Endothelial cell of umbilical vein (primary cell): ENCODE measurements at regions not wholly inside any gene's neighbourhood (a gene's known extent, or its start where the extent isn't known, plus 50 kb on each side); places are given as distances from the start of the nearest gene placed in this dataset.

Experiments
- EZH2 ChIP-seq: IDR thresholded peaks from 2 replicates; pipeline ENCODE4 v1.6.1; 2012; ENCODE audit warnings: borderline replicate concordance, low read depth, mild to moderate bottlenecking, moderate library complexity, low read length, inconsistent platforms; ENCODE audit not compliant: severe bottlenecking
- FOS ChIP-seq: IDR thresholded peaks from 2 replicates; pipeline ENCODE4 v1.6.1; 2011; ENCODE audit warnings: mild to moderate bottlenecking, low read length, moderate library complexity, borderline replicate concordance; ENCODE audit not compliant: insufficient read depth
- GATA2 ChIP-seq: IDR thresholded peaks from 2 replicates; pipeline ENCODE4 v1.7.0; 2011; ENCODE audit warnings: low read depth, mild to moderate bottlenecking, moderate library complexity, mixed read lengths, low read length; ENCODE audit not compliant: insufficient read length, insufficient read depth
- JUN ChIP-seq: IDR thresholded peaks from 2 replicates; pipeline ENCODE4 v1.6.1; 2011; ENCODE audit warnings: borderline replicate concordance, low read depth; ENCODE audit not compliant: insufficient read length, insufficient read depth
- MAX ChIP-seq: IDR thresholded peaks from 2 replicates; pipeline ENCODE4 v1.6.1; 2011; ENCODE audit not compliant: insufficient read depth, insufficient read length
- MYC ChIP-seq: IDR thresholded peaks from one replicate; pipeline ENCODE4 v1.6.1; 2011; ENCODE audit warnings: mild to moderate bottlenecking, low read depth, low read length
- POLR2A ChIP-seq: IDR thresholded peaks from 2 replicates; pipeline ENCODE4 v1.6.1; 2012; ENCODE audit warnings: low read depth, mild to moderate bottlenecking, control low read depth, low read length
- POLR2AphosphoS5 ChIP-seq: IDR thresholded peaks from 2 replicates; pipeline ENCODE4 v1.6.1; 2012; ENCODE audit warnings: low read depth, mild to moderate bottlenecking, control low read depth, low read length, moderate library complexity; ENCODE audit not compliant: insufficient read depth
- TF ChIP-seq, protein P1 (sequence below), 2 donors: IDR thresholded peaks; 1 replicate in 1 of 2; 2 replicates in 1 of 2; pipeline ENCODE4 v1.5.1; 2011; ENCODE audit warnings: low read length in 2 of 2, mild to moderate bottlenecking in 2 of 2, moderate library complexity in 2 of 2, control low read depth in 1 of 2, inconsistent platforms in 1 of 2, low read depth in 1 of 2; ENCODE audit not compliant: insufficient read depth in 1 of 2; ENCODE audit errors: extremely low read depth in 1 of 2

- TF ChIP-seq EZH2 (no peak), POLR2A (no peak), POLR2AphosphoS5 (no peak), MAX (no peak), FOS (no peak), GATA2 (no peak), JUN (no peak), MYC (no peak)
- TF ChIP-seq, protein P1, sequence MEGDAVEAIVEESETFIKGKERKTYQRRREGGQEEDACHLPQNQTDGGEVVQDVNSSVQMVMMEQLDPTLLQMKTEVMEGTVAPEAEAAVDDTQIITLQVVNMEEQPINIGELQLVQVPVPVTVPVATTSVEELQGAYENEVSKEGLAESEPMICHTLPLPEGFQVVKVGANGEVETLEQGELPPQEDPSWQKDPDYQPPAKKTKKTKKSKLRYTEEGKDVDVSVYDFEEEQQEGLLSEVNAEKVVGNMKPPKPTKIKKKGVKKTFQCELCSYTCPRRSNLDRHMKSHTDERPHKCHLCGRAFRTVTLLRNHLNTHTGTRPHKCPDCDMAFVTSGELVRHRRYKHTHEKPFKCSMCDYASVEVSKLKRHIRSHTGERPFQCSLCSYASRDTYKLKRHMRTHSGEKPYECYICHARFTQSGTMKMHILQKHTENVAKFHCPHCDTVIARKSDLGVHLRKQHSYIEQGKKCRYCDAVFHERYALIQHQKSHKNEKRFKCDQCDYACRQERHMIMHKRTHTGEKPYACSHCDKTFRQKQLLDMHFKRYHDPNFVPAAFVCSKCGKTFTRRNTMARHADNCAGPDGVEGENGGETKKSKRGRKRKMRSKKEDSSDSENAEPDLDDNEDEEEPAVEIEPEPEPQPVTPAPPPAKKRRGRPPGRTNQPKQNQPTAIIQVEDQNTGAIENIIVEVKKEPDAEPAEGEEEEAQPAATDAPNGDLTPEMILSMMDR (IDR thresholded peaks at IDR 0.05; ENCODE audit: extremely low read depth in 1 of 2, insufficient read depth in 1 of 2, low read depth in 1 of 2, low read length in 2 of 2) = no peak
Measured at GRCh38 chr9:101849102-101849707, 110.8 kb upstream of the GRIN3A start.
